ENCODE measurements at regions not wholly inside any gene's neighbourhood (a gene's known extent, or its start where the extent isn't known, plus 50 kb on each side); places are given as distances from the start of the nearest gene placed in this dataset.
A peak's percentile ranks its signal among the peaks of the same experiment; 100 is the strongest.

GRCh38 chr15:69793781-69794451 is 303.8 kb downstream of the TLE3 start:
- Histone ChIP-seq H2BK5ac (ENCODE audit: low read depth, low read length, poor library complexity, severe bottlenecking) (no peak overlapping the region), H2AFZ (replicated peaks; ENCODE audit: low read length, poor library complexity) (no peak overlapping the region), H2BK20ac (ENCODE audit: low read depth, low read length) (no peak overlapping the region), H2BK15ac (ENCODE audit: low read depth, low read length) (no peak overlapping the region), H3K56ac (ENCODE audit: extremely low read depth, insufficient read depth, low read length) (no peak overlapping the region), H2AK9ac (replicated peaks; ENCODE audit: low read depth, low read length, poor library complexity) (no peak overlapping the region), H3K79me1 (ENCODE audit: low read depth in 1 of 2, low read length in 2 of 2) (no peaks in the 10 kb centered on the region), H3K18ac (ENCODE audit: low read depth, low read length) (no peak overlapping the region), H3K27me3 (ENCODE audit: control insufficient read depth, insufficient read depth, low read length) (peaks cover 10% of the 10 kb centered on the region), H4K91ac (ENCODE audit: insufficient read depth, low read depth, low read length) (no peak overlapping the region), H2AK5ac (ENCODE audit: low read depth, low read length) (0 out of 2 replicates have a peak overlapping the region, but pooled peaks have one; percentile 35), H3K9ac (ENCODE audit: low read depth, low read length) (no peak overlapping the region), H3K23ac (ENCODE audit: low read depth, low read length) (no peak overlapping the region), H3K27ac (ENCODE audit: insufficient read depth, low read length) (no peak overlapping the region), H3K4me3 (ENCODE audit: insufficient read depth, low read depth, low read length) (no peak overlapping the region), H2BK120ac (ENCODE audit: low read depth, low read length) (no peak overlapping the region), H4K8ac (ENCODE audit: low read depth in 2 of 2, low read length in 2 of 2) (no peak overlapping the region), H3K36me3 (ENCODE audit: control insufficient read depth, insufficient read depth, low read length) (no peaks in the 10 kb centered on the region), H3K4me2 (ENCODE audit: low read depth, low read length) (no peak overlapping the region), H3K9me1 (ENCODE audit: insufficient read depth, low read length) (peaks cover 14% of the 10 kb centered on the region), H3K9me3 (ENCODE audit: control insufficient read depth, insufficient read depth, low read length) (peaks cover 9% of the 10 kb centered on the region), H4K5ac (ENCODE audit: low read depth, low read length) (no peak overlapping the region), H3K4me1 (ENCODE audit: control insufficient read depth, insufficient read depth, low read length) (peaks cover 8% of the 10 kb centered on the region), H4K20me1 (ENCODE audit: insufficient read depth, low read length) (no peaks in the 10 kb centered on the region), H3K14ac (replicated peaks; ENCODE audit: low read depth, low read length) (no peak overlapping the region), H3K4ac (ENCODE audit: low read depth, low read length) (no peak overlapping the region)
- DNase-seq (no peak), ATAC-seq (ENCODE audit: low read depth) (no peak)
- ChIA-PET CTCF (no interaction called here), POLR2A (ENCODE audit: unreplicated experiment) (no interaction called here)
- 76% methylated on average over 5 of the region's 9 CpGs; no CpG with 5 or more reads in 1 of the 2 experiments for WGBS, 2 experiments (ENCODE audit: extremely low coverage in 2 of 2, insufficient read length in 1 of 2)
- BruUV-seq (replicated peaks), result no TSS peak
- in situ Hi-C loops (cut with MboI; ENCODE audit: low sequenced_read_pairs), result no loop called here
- dilution Hi-C loops (cut with HindIII; ENCODE audit: low sequenced_read_pairs, unreplicated experiment), result no loop called here
- no peak for TF ChIP-seq USF2 (IDR thresholded peaks at IDR 0.05; ENCODE audit: low read depth, low read length)
- intact Hi-C loops (cut with micrococcal nuclease), result no loop called here
